D341Med (cell line): ENCODE measurements at regions not wholly inside any gene's neighbourhood (a gene's known extent, or its start where the extent isn't known, plus 50 kb on each side); places are given as distances from the start of the nearest gene placed in this dataset.

Source experiments
- DNase-seq: peaks from one replicate; pipeline ENCODE4 v3.0.0; 2012; ENCODE audit warnings: low spot score

GRCh38 chr17:79369001-79369400, 241.8 kb downstream of the RBFOX3 start:
- DNase-seq = no peak

GRCh38 chr17:79368521-79368920, 242.3 kb downstream of the RBFOX3 start:
- DNase-seq = no peak

- DNase-seq = no peak
Observed at GRCh38 chr17:79366988-79367571, 243.8 kb downstream of the RBFOX3 start.

- DNase-seq = no peak
Observed at GRCh38 chr17:79365836-79366770, 244.7 kb downstream of the RBFOX3 start.

- no peak for DNase-seq
Observed at GRCh38 chr17:79365351-79365750, 245.5 kb downstream of the RBFOX3 start.

GRCh38 chr17:79364315-79365094, 246.3 kb downstream of the RBFOX3 start:
- DNase-seq = no peak

GRCh38 chr17:79363552-79364275, 247.1 kb downstream of the RBFOX3 start:
- no peak for DNase-seq

GRCh38 chr17:79362772-79363305, 248.0 kb downstream of the RBFOX3 start:
- no peak for DNase-seq

- no peak for DNase-seq
Observed at GRCh38 chr17:79361873-79362771, 248.7 kb downstream of the RBFOX3 start.

- DNase-seq = no peak
Observed at GRCh38 chr17:79361221-79361734, 249.6 kb downstream of the RBFOX3 start.

GRCh38 chr17:79360196-79360595, 250.7 kb downstream of the RBFOX3 start:
- no peak for DNase-seq

GRCh38 chr17:79356839-79357447, 253.9 kb downstream of the RBFOX3 start:
- no peak for DNase-seq

- DNase-seq = no peak
Observed at GRCh38 chr17:79355165-79355564, 255.7 kb downstream of the RBFOX3 start.

GRCh38 chr17:79354173-79354820, 256.6 kb downstream of the RBFOX3 start:
- no peak for DNase-seq

GRCh38 chr17:79353548-79353947, 257.3 kb downstream of the RBFOX3 start:
- no peak for DNase-seq

- DNase-seq = no peak
Observed at GRCh38 chr17:79353016-79353415, 257.8 kb downstream of the RBFOX3 start.

GRCh38 chr17:79350533-79350932, 260.3 kb downstream of the RBFOX3 start:
- no peak for DNase-seq

GRCh38 chr17:79349506-79350400, 261.1 kb downstream of the RBFOX3 start:
- DNase-seq = no peak
